GM23338 (cell line): ENCODE measurements at regions not wholly inside any gene's neighbourhood (a gene's known extent, or its start where the extent isn't known, plus 50 kb on each side); places are given as distances from the start of the nearest gene placed in this dataset.
A peak's percentile ranks its signal among the peaks of the same experiment; 100 is the strongest.

Source experiments
- ATAC-seq: fragments of 200-7000 bp; cut with Tn5 transposase; 3 replicates; pipeline ENCODE4 v1.9.1; 2020
- DNase-seq: peaks from one replicate; pipeline ENCODE4 v3.0.0-alpha.2; 2015; ENCODE audit warnings: low spot score
- H2AFZ ChIP-seq: fragments of 200-600 bp; sonication (generic); 2 replicates; pipeline ENCODE4 v1.8.0; 2016; ENCODE audit warnings: antibody characterized with exemption, mild to moderate bottlenecking, moderate library complexity
- H3F3A ChIP-seq: fragments of 200-600 bp; sonication (generic); replicated peaks from 2 replicates; pipeline ENCODE4 v1.8.0; 2017; ENCODE audit warnings: antibody characterized with exemption, mixed run types, low read depth
- H3K27ac ChIP-seq: fragments of 200-600 bp; sonication (generic); 2 replicates; pipeline ENCODE4 v1.6.1; 2016; ENCODE audit warnings: low read depth
- H3K27me3 ChIP-seq: fragments of 200-600 bp; sonication (generic); 2 replicates; pipeline ENCODE4 v1.8.0; 2016; ENCODE audit warnings: mild to moderate bottlenecking, mixed run types, moderate library complexity; ENCODE audit not compliant: insufficient read depth
- H3K36me3 ChIP-seq: fragments of 200-600 bp; sonication (generic); 2 replicates; pipeline ENCODE4 v1.8.0; 2016; ENCODE audit warnings: mild to moderate bottlenecking; ENCODE audit not compliant: insufficient read depth
- H3K4me1 ChIP-seq: fragments of 200-600 bp; sonication (generic); 2 replicates; pipeline ENCODE4 v1.8.0; 2016; ENCODE audit warnings: mild to moderate bottlenecking, moderate library complexity; ENCODE audit not compliant: insufficient read depth
- H3K4me2 ChIP-seq: fragments of 200-600 bp; sonication (generic); 2 replicates; pipeline ENCODE4 v1.7.1; 2017; ENCODE audit warnings: mixed run types
- H3K4me3 ChIP-seq: fragments of 200-600 bp; sonication (generic); 2 replicates; pipeline ENCODE4 v1.6.1; 2016; ENCODE audit warnings: mixed run types
- H3K79me2 ChIP-seq: fragments of 200-600 bp; sonication (generic); replicated peaks from 2 replicates; pipeline ENCODE4 v1.8.0; 2017; ENCODE audit warnings: mild to moderate bottlenecking; ENCODE audit not compliant: insufficient read depth
- H3K9me2 ChIP-seq: fragments of 200-600 bp; sonication (generic); 2 replicates; pipeline ENCODE4 v1.8.0; 2017; ENCODE audit not compliant: insufficient read depth
- H4K20me1 ChIP-seq: fragments of 200-600 bp; sonication (generic); replicated peaks from 2 replicates; pipeline ENCODE4 v1.8.0; 2017; ENCODE audit warnings: mild to moderate bottlenecking; ENCODE audit not compliant: insufficient read depth
- H3K27ac Mint-ChIP-seq: 2 replicates; pipeline ENCODE4 v1.8.0; 2020; ENCODE audit warnings: inconsistent platforms, mild to moderate bottlenecking, moderate library complexity, mixed read lengths
- H3K27me3 Mint-ChIP-seq: 3 replicates; pipeline ENCODE4 v1.8.0; 2022; ENCODE audit warnings: low read depth, mild to moderate bottlenecking, moderate library complexity, mixed read lengths, inconsistent platforms; ENCODE audit not compliant: insufficient read depth, poor library complexity
- H3K36me3 Mint-ChIP-seq: 3 replicates; pipeline ENCODE4 v1.8.0; 2021; ENCODE audit warnings: low read depth, mild to moderate bottlenecking, inconsistent platforms, moderate library complexity, mixed read lengths
- H3K4me1 Mint-ChIP-seq: 3 replicates; pipeline ENCODE4 v1.8.0; 2020; ENCODE audit warnings: mild to moderate bottlenecking, inconsistent platforms, mixed read lengths
- H3K4me3 Mint-ChIP-seq: 3 replicates; pipeline ENCODE4 v1.8.0; 2021; ENCODE audit warnings: moderate library complexity, mild to moderate bottlenecking, inconsistent platforms, mixed read lengths
- H3K9me3 Mint-ChIP-seq: 3 replicates; pipeline ENCODE4 v1.8.0; 2020; ENCODE audit warnings: moderate library complexity, mild to moderate bottlenecking, inconsistent platforms, mixed read lengths
- CTCF ChIP-seq, 2 experiments: fragments of 200-600 bp in 1 of 2; sonication (generic) in 1 of 2; conservative IDR thresholded peaks; 2 replicates each; pipeline versions ENCODE4 v1.5.1 to v1.6.1; 2016 to 2017; ENCODE audit warnings: antibody characterized with exemption in 2 of 2, low read depth in 2 of 2, mild to moderate bottlenecking in 2 of 2, moderate library complexity in 1 of 2
- ETS1 ChIP-seq: IDR thresholded peaks from 2 replicates; pipeline ENCODE4 v1.6.1; 2016; ENCODE audit warnings: antibody characterized with exemption
- JUNB ChIP-seq: IDR thresholded peaks from one replicate; pipeline ENCODE4 v1.6.1; 2016; ENCODE audit warnings: antibody characterized with exemption; ENCODE audit not compliant: unreplicated experiment
- NANOG ChIP-seq: IDR thresholded peaks from 2 replicates; pipeline ENCODE4 v1.6.1; 2016; ENCODE audit warnings: antibody characterized with exemption, borderline replicate concordance
- STAT1 ChIP-seq: IDR thresholded peaks from one replicate; pipeline ENCODE4 v1.6.1; 2016; ENCODE audit warnings: antibody characterized with exemption; ENCODE audit not compliant: unreplicated experiment
- ZNF114 ChIP-seq: fragments of 250-450 bp; sonication (Bioruptor Pico); IDR thresholded peaks from 2 replicates; pipeline ENCODE4 v1.5.0; 2020; ENCODE audit warnings: mild to moderate bottlenecking, moderate library complexity
- ZNF331 ChIP-seq: fragments of 250-450 bp; sonication (Bioruptor Pico); IDR thresholded peaks from 2 replicates; pipeline ENCODE4 v1.5.0; 2020; ENCODE audit warnings: low read depth, mild to moderate bottlenecking, moderate library complexity

- TF ChIP-seq CTCF (conservative IDR thresholded peaks at IDR 0.05; ENCODE audit: low read depth in 2 of 2): no peak
- TF ChIP-seq JUNB: no peak
These were observed 93.4 kb downstream of the TENT5D start (continued) for GRCh38 chrX:80513625-80514024.

- no peaks in the 10 kb centered on the region for H3K4me1 Mint-ChIP-seq
- ATAC-seq (no peak), DNase-seq (no peak)
- no peaks in the 10 kb centered on the region for H3K27me3 Mint-ChIP-seq
- no peak overlapping the region for H3K27ac Mint-ChIP-seq
- Histone ChIP-seq H3K4me3 (no peak overlapping the region), H3K36me3 (no peaks in the 10 kb centered on the region), H3K4me1 (no peaks in the 10 kb centered on the region), H3F3A (no peaks in the 10 kb centered on the region), H3K79me2 (no peaks in the 10 kb centered on the region), H2AFZ (no peak overlapping the region), H3K4me2 (no peak overlapping the region), H3K9me2 (no peaks in the 10 kb centered on the region), H3K27me3 (no peaks in the 10 kb centered on the region), H4K20me1 (no peaks in the 10 kb centered on the region), H3K27ac (no peak overlapping the region)
- peaks cover 3% of the 10 kb centered on the region; the same call in 2 of the 3 replicates for H3K9me3 Mint-ChIP-seq
- H3K36me3 Mint-ChIP-seq: peaks cover 3% of the 10 kb centered on the region; the same call in 2 of the 3 replicates
- H3K4me3 Mint-ChIP-seq: no peak overlapping the region
- TF ChIP-seq STAT1: no peak
These were observed 116.8 kb downstream of the TENT5D start for GRCh38 chrX:80537096-80537495.

GRCh38 chrX:80550722-80551121 is 130.5 kb downstream of the TENT5D start:
- DNase-seq: peak; percentile 43
- Mint-ChIP-seq H3K4me3 (no peak overlapping the region), H3K9me3 (no peaks in the 10 kb centered on the region), H3K36me3 (no peaks in the 10 kb centered on the region), H3K27me3 (peaks cover 2% of the 10 kb centered on the region), H3K27ac (no peak overlapping the region), H3K4me1 (no peaks in the 10 kb centered on the region)
- no peaks in the 10 kb centered on the region for H4K20me1 ChIP-seq
- H2AFZ ChIP-seq: no peak overlapping the region
- H3K4me3 ChIP-seq: no peak overlapping the region
- no peak overlapping the region for H3K27ac ChIP-seq
- no peaks in the 10 kb centered on the region for H3K36me3 ChIP-seq
- no peaks in the 10 kb centered on the region for H3K27me3 ChIP-seq
- no peaks in the 10 kb centered on the region for H3K9me2 ChIP-seq
- H3F3A ChIP-seq: no peaks in the 10 kb centered on the region
- peak; percentile 91 for ATAC-seq
- H3K4me1 ChIP-seq: no peaks in the 10 kb centered on the region
- H3K79me2 ChIP-seq: no peaks in the 10 kb centered on the region
- TF ChIP-seq ETS1: no peak
- no peak for TF ChIP-seq ZNF331 (CRISPR knock-in tag)
- no peak for TF ChIP-seq ZNF114 (CRISPR knock-in tag)
- peak; percentile 33 to 52; a peak in 3 of 4 replicates for TF ChIP-seq CTCF (conservative IDR thresholded peaks at IDR 0.05; ENCODE audit: low read depth in 2 of 2)
- TF ChIP-seq NANOG: no peak
- no peak overlapping the region for H3K4me2 ChIP-seq
